DND-41 (cell line): ENCODE measurements at regions not wholly inside any gene's neighbourhood (a gene's known extent, or its start where the extent isn't known, plus 50 kb on each side); places are given as distances from the start of the nearest gene placed in this dataset.

Experiments used
- EZH2 ChIP-seq: IDR thresholded peaks from 3 replicates; pipeline ENCODE4 v1.6.1; 2012; ENCODE audit warnings: borderline replicate concordance, low read depth, mild to moderate bottlenecking, moderate library complexity, low read length, inconsistent platforms; ENCODE audit not compliant: severe bottlenecking
- TF ChIP-seq, protein P1 (sequence below): IDR thresholded peaks from 2 replicates; pipeline ENCODE4 v1.5.1; 2012; ENCODE audit warnings: borderline replicate concordance, low read length, moderate library complexity, mild to moderate bottlenecking; ENCODE audit not compliant: poor library complexity, severe bottlenecking; ENCODE audit errors: extremely low read depth

DNA sequence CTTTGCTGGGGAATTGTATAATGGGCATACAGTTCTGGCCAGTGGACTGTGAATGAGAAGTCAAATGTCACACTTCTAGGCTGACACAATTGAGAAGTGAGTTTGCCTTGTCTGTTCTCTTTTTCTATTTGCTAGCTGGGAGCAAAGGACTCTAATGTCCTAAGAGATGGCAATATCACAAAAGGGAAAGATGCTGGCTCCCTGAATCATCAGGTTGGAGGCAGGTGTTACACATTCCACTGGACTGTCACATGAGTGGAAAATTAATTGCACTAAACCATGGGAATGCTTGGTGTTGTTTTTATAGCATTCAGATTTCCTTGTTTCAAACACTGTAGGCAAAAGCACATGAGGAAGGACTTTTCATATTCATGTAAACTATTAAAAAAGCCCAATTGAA, 388.3 kb downstream of the ADAM29 start:
- TF ChIP-seq, protein P1, sequence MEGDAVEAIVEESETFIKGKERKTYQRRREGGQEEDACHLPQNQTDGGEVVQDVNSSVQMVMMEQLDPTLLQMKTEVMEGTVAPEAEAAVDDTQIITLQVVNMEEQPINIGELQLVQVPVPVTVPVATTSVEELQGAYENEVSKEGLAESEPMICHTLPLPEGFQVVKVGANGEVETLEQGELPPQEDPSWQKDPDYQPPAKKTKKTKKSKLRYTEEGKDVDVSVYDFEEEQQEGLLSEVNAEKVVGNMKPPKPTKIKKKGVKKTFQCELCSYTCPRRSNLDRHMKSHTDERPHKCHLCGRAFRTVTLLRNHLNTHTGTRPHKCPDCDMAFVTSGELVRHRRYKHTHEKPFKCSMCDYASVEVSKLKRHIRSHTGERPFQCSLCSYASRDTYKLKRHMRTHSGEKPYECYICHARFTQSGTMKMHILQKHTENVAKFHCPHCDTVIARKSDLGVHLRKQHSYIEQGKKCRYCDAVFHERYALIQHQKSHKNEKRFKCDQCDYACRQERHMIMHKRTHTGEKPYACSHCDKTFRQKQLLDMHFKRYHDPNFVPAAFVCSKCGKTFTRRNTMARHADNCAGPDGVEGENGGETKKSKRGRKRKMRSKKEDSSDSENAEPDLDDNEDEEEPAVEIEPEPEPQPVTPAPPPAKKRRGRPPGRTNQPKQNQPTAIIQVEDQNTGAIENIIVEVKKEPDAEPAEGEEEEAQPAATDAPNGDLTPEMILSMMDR = no peak
- TF ChIP-seq EZH2 = no peak
